GM10266 (cell line): ENCODE measurements at regions not wholly inside any gene's neighbourhood (a gene's known extent, or its start where the extent isn't known, plus 50 kb on each side); places are given as distances from the start of the nearest gene placed in this dataset.
A peak's percentile ranks its signal among the peaks of the same experiment; 100 is the strongest.

ENCODE experiments used
- DNase-seq: peaks from one replicate; pipeline ENCODE4 v3.0.0; 2012; ENCODE audit errors: extremely low spot score
- TF ChIP-seq, protein P1 (sequence below): IDR thresholded peaks from 2 replicates; pipeline ENCODE4 v1.5.1; 2012; ENCODE audit warnings: mild to moderate bottlenecking, low read depth; ENCODE audit not compliant: control insufficient read depth, insufficient read depth; ENCODE audit errors: missing control alignments

DNA sequence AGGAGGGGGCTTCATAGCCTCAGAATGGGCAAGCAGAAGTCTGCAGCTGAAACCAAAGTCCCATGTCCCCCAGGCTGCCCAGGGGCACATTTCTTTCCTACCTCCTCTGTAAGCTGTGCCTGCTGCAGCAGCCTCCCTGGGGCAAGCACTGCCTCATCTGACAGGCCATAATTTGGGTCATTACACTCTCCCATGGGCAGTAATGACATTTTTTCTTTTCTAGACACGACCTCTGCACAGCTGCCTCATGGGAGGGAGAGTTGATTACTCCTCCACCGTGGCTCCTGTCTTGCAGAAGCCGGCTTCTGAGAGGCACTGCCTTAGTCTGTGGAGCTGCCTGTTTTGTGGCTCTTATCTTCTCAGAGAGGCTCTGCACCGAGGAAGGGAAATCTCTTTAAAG, 268.9 kb downstream of the TDRD15 start:
- TF ChIP-seq, protein P1, sequence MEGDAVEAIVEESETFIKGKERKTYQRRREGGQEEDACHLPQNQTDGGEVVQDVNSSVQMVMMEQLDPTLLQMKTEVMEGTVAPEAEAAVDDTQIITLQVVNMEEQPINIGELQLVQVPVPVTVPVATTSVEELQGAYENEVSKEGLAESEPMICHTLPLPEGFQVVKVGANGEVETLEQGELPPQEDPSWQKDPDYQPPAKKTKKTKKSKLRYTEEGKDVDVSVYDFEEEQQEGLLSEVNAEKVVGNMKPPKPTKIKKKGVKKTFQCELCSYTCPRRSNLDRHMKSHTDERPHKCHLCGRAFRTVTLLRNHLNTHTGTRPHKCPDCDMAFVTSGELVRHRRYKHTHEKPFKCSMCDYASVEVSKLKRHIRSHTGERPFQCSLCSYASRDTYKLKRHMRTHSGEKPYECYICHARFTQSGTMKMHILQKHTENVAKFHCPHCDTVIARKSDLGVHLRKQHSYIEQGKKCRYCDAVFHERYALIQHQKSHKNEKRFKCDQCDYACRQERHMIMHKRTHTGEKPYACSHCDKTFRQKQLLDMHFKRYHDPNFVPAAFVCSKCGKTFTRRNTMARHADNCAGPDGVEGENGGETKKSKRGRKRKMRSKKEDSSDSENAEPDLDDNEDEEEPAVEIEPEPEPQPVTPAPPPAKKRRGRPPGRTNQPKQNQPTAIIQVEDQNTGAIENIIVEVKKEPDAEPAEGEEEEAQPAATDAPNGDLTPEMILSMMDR: no peak
- DNase-seq: no peak

DNA sequence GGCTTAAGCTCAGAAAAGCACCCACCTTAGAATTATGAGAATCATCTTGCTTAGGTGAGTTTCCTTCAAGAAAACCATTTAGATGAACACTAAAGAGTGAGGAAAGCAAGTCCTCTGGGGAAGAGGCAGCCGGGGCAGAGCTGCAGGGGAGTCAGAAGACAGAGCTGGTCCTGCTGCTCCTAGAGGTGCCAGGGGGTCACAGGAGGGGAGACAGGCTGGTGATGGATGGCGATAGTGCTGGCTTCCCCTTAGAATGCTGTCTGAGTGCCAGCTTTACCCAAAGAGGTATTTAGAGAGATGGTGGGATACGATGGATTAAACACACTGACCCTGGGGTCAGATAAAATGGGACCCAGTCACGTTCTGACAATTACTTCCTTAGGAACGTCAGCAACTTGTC, 269.4 kb downstream of the TDRD15 start:
- TF ChIP-seq, protein P1: no peak
- no peak for DNase-seq

GRCh38 chr2:21395366-21395765, 271.6 kb downstream of the TDRD15 start:
- TF ChIP-seq, protein P1: peak; percentile 26
- no peak for DNase-seq

DNA sequence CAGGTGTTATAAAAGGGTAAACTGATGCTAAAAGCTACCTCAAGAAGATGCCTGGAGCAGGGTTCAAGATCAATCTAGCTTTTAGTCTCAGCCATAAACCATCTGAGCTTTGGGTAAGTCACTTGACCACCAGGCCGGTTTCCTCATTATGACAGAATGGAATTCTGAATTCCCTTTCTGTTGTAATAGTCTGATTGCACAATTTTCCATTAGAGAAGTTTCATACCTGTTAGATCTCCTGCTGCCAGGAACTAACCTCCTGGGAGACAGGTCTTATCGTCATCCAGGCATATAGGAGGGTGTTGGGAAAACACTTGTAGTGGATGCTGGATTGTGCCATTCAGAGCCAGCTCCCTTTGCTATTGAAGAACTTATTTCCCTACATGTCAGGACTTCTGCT, 272.5 kb downstream of the TDRD15 start:
- no peak for DNase-seq
- TF ChIP-seq, protein P1: no peak

DNA sequence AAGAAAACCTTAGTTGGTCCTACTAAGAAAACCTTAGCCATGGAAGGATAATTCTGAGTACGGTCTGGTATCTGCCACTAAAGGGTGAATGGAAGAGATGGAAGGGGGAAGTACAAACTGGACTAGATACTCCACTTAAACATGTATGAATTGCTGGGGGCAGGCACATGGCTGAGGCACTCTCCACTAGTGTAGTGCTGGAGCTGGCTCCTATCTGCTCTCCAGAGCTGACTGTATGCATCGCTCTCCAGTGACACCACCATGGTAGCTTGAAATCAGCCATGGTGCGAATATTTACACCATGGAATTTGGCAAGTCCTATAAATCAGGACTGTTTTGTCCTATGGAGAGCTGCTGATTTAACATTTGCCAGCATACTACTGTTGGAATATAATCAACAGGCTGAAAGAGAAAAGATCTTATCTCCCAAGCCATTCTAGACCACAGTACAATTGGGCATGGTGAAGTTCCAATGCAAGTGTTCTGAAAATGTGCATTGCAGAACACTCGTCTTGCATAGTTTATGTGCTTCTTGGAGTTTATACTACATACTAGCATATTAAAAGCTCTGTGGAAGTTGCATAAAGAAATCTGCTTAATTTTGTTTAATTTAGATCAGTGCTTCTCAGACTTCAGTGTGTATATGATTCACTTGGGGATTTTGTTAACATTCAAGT, 277.4 kb downstream of the TDRD15 start:
- no peak for DNase-seq
- TF ChIP-seq, protein P1: no peak

DNA sequence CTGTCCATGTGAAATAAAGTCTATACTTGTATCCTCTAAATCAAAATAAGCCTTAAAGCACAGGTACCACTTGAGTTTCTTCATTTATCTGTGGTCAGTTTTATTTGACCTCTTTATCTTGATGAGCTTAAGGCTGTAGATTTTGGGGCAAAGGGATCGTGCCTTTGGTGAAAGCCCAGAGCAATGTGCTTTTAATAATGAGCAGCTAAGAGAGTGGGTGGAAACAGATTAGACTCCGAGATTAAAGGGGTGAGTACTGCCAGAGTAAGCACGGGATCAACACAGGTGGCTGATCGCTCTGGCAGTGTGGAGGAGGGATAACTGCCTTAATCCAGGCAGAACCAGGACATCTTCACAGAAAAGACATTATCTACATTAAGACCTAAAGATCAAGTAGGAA, 280.4 kb downstream of the TDRD15 start:
- no peak for DNase-seq
- TF ChIP-seq, protein P1: no peak

DNA sequence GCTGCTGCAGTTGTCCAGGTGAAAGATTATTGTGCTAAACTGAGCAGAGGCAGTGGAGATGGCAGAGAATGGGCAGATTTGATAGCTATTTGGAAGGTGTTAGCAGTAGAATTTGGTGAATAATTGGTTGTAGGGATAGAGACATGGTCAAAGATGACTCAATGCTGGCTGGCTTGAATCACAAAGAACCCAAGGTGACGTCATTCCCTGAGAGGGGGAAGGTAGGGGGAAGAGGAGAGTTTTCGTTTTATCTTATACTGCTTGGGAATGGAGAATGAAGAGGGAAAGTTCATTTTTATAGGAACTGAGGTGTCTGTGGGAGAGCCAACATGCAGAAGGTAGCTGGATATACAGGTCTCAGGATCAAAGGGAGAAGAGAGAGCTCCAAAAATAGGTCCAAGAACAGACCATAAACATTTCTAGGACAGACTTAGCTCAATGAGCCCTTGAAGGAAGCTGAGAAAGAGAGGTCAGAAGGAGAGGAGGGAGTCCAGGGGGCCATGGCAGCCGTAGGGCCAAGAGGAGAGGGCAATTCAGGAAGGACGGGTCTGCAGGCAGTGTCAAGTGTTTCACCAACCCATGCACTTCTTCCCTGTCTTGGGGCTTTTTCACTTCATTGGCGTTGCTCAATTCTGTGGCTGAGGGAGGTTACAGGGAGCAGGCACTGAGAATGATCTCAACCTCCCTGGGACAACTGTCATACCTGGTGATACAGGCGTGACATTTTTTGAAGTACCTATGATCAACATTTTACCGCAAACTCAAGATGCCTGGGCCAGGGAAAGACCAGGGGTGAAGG, 281.3 kb downstream of the TDRD15 start:
- DNase-seq: no peak
- TF ChIP-seq, protein P1: no peak
